HG02981 (cell line): ENCODE measurements at regions not wholly inside any gene's neighbourhood (a gene's known extent, or its start where the extent isn't known, plus 50 kb on each side); places are given as distances from the start of the nearest gene placed in this dataset.

Experiments
- ATAC-seq: cut with Tn5 transposase; IDR thresholded peaks from one replicate; pipeline ENCODE4 v1.9.1; 2021; ENCODE audit warnings: mild to moderate bottlenecking, moderate library complexity; ENCODE audit not compliant: unreplicated experiment

DNA sequence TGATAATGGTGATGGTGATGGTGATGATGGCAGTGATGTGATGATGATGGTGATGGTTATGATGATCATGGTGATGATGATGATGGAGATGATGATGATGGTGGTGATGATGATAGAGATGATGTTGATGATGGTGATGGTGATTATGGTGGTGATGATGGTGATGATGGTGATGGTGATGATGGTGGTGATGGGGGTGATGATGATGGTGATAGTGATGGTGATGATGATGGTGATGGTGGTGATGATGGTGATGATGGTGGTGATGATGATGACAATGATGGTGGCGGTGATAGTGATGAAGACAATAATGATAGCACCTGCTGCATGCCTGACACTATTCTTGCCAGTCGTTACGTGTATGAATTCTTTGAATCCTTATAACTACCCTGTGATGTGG is 317.9 kb upstream of the AJAP1 start:
- ATAC-seq = no peak

DNA sequence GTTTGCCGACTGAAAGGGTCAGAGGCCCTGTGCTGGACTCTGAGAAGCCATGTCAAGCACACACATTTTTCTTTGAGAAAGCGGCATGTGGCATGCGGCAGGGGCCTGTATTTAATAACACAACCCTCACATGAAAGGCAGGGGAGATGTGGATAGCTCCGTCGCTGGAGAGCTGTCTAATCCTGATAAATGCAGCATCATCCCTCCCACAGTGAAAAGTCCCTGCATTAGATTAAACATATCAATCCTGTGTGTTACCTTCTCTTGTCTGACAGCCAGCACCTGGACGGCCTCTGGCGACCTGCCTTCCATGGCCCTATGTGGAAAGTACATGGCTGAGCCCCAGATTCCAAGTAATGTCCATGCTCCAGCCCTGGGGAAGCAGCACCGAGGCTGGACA is 313.0 kb upstream of the AJAP1 start:
- ATAC-seq = no peak

DNA sequence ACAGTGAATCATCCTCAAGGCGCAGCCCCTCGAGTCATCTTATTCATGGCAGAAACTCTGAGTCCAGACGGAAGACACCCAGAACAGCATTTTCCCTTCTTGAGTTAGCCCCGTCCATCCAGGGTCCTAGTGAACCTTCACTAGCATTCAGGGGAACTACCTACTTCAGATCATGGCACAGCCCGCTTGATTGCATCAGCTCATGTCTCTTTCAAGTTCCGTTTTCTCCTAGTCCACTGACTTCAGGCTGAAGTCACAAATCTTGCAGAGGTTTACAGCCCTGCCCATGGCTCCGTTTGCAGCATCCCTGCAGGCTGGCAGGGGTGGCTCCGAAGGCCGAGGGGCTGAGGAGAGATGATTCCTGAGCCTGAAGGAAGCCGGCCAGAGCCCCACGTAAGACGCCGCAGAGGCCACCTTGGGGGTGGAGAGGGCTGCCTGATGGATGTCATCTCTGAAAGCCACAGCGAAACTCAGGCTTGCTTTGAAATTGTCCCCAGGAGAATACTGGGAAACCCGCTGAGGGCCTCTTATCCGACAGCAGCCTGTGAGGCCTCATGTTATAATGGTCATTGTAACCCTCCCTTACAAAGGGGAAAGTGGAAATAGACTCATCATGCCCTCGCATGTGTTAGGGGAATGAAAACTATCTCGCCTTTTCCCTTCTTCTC is 310.2 kb upstream of the AJAP1 start:
- no peak for ATAC-seq

DNA sequence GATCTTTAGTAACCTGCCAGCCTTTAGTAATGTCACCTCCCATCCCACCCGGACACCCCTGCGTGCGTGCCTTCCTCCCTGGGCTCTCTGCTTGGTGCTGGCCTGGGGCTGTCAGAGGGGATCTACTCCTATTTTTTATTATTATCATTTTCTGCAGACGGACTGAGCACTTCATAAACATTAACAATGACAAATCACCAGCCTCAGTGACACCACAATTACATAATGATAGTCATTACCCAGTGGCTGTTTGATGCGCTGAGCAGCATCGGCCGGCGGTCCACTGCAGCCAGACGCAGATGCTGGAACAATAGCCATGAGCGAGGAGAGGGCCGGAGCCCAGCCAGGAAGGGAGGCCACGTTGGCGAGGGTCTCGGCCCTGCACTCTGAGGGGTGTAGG is 309.3 kb upstream of the AJAP1 start:
- ATAC-seq = no peak

DNA sequence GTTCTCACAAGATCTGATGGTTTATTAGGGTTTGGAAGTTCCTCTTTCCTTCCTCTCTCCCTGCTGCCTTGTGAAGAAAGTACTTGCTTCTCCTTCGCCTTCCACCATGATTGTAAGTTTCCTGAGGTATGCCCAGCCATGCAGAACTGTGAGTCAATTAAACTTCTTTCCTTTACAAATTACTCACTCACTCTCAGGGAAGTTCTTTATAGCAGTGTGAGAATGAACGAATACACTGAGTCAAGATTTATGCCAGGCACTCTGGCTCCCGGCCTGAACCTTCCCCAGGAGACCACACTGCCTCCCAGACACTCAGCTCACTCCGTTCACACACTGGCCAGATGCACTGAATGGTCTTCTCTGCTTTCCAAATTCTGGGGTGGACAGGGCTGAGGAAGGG is 308.3 kb upstream of the AJAP1 start:
- no peak for ATAC-seq

DNA sequence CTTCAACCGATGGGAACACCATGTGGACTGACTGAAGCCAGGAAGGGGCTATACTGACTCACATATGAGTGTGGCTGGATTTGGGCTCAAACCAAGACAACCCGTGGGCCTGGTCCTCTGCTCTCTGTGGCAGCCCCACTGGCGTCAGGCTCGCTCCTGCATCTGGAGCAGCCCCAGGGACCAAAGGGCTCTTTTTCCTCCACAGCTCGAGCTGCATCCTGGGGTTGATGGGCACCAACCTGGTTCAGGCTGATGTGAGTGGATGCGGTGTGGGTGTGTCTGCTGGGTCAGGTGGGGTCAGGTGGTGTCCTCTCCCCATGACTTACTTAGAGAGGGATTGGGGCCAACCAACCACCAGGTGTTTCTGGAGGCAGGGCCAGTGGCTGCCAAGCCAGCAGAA is 303.0 kb upstream of the AJAP1 start:
- ATAC-seq = no peak

DNA sequence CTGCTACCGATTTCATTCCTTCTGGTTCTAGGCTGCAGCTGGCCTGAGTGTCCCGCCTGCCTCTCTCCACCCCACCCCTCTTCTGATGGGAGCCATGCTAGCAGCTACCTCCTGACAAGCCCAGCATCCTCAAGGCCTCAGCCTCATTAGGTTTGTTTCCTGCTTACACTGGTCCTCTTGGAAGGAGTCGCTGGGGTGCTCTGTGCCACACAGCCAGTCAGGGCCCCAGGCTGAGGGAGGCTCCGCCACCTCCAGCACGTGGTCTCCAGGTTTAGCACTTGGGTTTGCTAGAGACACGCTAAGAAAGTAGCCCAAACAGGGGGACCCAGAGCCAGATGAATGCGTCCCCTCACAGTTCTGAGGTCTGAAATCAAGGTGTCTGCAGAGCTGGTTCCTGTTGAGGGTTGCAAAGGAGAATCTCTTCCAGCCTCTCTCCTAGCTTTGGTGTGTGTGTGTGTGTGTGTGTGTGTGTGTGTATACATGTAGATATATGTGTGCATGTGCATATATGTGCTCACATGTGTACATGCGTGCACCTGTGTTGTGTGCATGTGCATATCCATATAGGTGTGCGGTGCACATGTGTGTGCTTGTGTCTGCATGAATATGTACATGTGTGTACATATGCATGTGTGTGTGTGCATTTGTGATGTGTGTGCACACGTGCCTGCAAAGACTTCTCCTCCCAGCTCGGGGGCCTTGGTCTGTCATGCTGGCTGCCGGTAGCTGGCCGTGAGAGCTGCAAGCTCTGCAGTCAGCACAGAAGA is 301.1 kb upstream of the AJAP1 start:
- ATAC-seq = no peak

DNA sequence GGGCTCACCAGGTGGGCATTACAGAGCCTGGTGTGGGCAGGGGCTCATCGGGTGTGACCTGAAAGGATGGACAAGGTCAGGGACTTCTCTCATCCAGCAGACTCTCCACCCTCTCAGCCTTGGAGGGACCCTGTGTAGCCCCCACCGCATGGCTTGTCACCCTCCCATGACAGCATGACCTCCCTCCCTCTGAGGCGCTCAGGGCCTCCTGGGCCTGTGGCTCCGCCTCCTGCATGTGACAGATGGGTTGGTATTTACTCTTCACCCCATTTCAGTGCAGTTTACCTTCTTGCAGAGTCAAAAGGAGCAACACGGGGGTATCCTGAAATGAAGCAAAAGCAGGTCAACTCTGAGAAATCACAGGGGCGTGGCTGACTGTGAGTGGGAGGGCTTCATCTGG is 298.6 kb upstream of the AJAP1 start:
- ATAC-seq = no peak

DNA sequence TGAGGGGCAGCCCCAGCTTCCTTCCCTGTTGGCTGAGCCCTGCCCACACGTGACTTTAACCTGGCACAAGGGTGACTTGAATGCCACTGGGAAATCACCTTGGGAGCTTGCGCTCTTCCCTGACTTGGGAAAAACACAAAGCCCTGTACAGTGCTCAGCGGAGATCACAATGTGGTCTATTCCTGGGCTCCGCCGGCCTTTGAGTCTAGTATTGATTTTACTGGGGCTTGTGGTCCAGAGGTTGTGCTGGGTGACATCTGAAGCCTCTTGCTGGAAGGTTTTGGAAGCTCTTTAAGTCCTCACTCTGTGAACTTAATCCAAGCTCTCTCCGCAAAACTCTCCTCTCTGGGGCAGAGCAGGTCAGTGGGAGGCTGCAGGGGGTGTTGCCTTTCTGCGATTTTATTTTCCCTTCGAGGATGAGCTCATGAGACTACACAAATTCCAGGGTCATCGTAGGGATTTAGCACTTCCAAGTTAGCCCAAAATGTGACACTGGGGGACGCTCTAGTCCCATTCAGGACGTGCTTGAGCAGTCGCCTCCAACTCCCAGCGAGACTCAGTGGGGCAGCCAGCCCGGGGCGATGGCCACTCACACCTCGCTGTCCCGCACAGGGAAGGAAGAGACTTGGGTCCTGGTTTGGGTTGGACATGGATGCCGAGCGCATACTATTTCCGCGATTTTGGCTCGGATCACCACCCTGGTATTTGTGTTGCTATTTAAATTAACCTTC is 291.9 kb upstream of the AJAP1 start:
- ATAC-seq = no peak

DNA sequence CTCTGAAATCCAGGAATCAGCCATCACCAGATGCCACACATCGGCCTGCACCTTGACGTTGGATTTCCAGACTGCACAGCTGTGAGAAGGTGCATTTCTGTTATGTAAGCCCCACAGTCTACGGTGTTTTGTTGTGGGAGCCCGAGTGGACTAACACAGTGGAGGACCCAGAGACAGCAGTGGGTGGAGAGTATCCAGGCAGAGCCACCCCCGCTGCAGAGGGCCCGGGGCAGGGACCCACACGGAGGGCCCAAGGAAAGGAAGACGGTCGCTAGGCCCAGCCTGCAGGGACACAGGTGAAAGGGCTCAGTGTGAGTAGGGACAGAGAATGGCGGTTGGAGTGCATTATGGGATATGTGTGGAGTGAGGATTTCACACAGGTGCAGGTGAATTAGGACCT is 288.3 kb upstream of the AJAP1 start:
- no peak for ATAC-seq

DNA sequence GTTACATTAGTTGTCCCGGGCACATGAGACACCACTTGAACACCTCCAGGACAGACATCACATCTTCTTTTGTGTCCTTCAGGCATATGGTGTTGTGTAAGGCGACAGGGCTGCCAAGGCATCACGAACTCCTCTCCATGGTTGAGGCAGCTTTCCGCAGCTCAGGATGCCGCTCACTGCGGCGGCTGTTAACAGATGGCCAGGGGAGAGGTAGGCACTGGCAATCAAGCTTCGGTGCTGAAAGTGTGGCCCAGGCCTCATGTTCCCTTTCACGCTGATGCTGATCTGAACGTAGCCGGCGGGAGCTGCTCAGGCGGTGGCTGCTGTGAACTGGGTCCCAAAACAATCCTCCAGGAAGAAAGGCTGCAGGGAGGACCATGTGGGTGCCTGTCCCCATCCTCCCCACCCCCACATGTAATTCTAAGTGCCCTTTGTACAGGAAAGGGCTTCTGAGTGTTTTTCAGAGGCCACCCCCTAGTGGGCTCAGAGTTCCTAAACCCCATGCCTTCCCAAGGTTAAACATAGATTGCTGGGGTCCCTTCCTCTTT is 287.1 kb upstream of the AJAP1 start:
- no peak for ATAC-seq

DNA sequence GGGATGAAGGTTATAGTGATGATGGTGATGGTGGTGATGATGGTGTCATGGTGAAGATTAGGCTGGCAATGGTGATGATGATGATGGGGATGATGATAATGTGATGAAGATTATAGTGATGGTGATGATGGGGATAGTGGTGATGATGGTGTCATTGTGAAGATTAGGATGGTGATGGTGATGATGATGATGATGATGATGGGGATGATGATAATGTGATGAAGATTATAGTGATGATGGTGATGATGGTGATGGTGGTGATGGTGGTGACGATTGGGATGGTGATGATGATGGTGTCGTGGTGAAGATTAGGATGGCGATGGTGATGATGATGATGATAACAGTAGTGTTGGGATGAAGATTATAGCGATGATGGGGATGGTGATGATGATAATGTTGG is 285.1 kb upstream of the AJAP1 start:
- ATAC-seq = no peak

DNA sequence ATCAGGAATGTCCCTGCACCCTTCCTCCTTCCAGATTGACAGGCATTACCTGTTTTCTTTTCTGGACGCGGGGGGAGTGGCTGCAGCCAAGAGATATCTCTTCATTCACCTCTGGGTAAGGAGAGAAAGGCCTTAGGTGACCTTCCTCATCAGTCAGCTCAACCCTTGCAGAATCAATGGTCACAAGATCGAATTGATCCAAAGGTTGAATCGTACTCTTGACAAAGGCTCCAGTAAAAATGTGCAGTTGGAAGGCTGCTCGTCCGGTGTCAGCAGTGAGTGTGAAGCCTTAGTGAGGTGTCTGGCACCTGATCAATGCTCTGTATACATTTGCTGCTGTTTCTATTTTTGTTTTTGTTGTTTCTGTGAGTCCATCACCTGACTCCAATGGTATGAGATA is 282.6 kb upstream of the AJAP1 start:
- no peak for ATAC-seq

DNA sequence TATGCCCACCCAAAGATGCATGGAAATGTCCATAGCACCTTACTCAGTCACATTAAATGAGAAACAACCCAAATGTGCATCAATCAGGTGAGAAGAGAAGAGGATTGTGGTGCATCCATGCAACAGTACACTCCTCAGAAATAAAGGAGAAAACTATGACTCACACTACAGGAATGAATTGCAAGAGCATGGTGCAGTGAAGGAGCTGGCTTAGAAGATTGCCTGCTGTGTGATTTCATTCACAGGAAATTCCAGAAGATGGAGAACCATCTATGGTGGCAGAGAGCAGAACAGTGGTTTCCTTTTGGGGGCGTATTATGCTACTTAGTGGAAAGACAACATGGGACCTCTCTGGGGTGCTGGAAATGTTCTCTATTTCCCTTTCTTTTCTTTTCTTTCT is 278.6 kb upstream of the AJAP1 start:
- ATAC-seq = no peak

DNA sequence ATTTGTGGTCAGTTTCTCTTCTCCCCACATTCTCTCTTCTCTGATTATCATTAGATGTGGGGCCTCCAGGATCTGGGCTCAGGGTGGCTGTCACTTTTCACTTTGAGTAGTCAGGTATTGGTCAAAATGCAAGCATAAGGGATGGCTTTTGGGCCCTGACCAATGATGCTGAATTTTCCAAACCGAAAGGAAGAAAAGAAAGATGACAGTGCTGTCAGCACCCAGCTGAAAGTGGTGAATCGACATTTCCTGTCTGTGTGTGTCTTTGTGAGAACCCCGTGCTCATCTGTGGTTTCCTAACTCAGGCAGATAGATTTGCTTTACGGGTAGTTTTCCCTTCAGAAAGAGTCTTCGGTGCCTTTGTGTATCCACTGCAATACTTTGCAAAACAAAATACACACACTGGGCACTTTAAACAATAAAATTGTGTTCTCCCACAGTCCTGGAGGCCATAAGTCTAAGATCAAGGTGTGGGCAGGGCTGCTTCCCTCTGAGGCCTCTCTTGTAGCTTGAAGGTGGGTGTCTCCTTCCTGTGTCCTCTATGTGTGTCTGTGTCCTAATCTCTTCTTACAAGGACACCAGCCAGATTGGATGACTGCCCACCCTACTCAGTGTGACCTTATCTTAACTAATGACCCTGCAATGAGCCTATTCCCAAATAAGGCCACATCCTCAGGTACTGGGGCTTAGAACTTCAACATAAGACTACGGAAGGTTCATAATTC is 274.8 kb upstream of the AJAP1 start:
- no peak for ATAC-seq

DNA sequence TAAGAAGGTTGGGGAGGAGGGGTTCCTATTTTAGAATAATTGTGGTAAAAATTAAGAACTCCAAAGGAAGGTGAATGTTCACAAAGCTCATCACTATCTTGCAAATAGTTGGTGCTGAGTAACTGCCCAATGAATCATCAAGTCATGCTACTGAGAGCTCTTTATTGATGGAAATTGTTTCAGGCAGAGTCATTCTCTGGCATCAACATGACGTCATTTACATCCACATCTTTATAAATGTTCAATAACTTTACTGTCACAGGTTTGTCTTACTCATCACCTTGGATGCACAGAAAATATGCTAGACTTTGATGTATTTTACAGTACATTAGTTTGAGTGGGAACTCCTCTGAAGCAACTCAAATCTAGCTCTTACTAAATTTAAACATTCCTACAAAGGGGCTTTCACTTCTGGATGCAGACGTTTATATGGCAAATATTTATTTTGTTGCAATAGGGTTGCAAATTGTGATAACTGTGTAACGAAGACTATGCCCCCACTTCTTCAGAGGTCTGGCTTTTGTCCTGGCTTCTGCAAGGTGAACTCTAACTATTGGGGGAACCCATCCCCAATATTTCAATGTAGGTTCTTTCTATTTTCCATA is 273.7 kb upstream of the AJAP1 start:
- ATAC-seq = no peak

DNA sequence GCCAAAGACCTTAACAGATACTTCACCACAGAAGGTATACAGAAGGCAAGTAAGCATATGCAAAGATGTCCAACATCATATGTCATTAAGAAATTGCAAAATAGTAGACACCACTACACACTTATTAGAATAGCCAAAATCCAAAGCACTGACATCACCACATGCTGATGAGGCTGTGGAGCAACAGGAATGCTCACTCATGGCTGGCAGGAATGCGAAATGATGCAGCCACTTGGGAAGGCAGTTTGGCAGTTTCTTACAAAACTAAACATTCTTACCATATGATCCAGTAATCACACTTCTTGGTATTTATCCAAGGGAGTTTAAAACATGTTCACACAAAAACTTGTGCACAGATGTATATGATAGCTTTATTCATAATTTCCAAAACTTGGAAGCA is 261.2 kb upstream of the AJAP1 start:
- ATAC-seq = no peak

DNA sequence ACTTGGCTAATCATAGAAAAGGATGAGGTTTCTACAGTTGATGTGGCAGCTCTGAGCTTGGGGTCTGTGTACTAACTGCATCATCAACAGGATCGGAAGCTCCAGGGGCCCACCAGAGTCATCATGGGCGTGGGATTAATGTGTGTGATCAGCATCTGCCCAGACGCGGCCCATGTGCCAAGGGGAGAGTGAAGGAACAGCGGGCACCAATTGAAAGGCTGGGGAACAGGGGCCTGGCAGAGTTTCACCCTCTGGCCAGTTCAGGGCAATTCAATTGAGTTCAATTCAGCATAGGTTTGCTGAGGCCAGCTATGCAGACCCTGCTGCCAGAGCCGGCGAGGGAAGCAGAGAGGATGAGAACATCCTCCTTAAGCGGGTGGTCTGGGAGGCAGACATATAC is 260.0 kb upstream of the AJAP1 start:
- no peak for ATAC-seq

DNA sequence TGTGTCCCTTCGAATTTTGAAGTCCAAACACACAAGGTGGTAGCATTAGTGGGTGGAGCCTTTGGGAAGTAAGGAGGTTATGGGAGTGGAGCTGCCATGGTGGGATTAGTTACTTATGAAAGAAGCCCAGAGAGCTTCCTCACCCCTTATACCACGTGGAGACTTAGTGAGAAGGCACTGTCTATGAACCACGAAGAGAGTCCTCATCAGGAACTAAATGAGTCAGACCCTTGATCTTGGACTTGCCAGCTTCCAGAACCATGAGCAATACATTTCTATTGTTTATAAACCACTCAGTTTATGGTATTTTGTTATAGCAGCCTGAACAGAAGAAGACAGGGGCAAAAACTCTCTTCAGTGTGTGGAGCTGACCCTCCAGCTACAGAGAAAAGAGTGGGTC is 259.3 kb upstream of the AJAP1 start:
- ATAC-seq = no peak

DNA sequence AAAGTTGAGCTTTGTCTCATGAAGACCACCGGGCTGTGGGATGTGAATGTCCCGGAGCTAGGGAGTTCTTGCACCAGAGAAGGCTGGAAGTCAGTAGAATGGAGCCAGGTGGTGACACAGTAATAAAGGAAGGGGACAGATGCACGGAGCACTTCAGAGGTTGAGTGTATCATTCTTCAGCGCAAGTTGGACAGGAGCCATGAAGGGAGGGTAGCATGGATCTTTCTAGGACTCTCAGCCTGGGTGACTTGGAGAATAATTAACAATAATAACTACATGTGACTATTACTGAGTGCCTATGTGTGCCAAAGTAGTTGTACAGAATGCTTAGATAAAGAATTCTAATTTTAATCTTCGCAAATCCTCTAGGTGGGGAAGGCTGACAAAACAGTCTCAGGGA is 258.7 kb upstream of the AJAP1 start:
- ATAC-seq = no peak

DNA sequence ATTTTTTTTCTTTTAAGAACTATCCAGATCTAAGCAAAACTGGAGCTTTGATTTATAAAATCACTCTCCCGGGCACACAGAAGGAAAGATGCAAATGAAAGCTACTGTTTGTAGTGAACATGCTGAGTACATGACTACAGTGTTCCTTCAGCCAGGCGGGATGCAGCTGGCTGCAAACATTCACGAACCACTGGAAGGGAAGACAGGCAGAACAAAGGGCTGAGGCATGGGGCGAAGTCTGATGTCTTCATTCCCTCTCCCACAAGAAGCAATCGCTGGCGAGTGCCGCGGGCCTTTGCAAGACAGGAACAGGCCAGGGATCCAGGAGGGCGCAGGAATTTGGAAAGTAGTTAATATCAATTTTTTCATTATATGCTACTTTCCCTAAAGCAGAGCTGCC is 257.9 kb upstream of the AJAP1 start:
- ATAC-seq = no peak
